GM21390 (cell line): ENCODE measurements at regions not wholly inside any gene's neighbourhood (a gene's known extent, or its start where the extent isn't known, plus 50 kb on each side); places are given as distances from the start of the nearest gene placed in this dataset.
"Not testable (repeated sequence)": the region's sequence is repeated elsewhere in the genome, so short reads cannot be mapped to it uniquely, and the experiment has no call there.

ENCODE experiments used
- ATAC-seq: cut with Tn5 transposase; IDR thresholded peaks from one replicate; pipeline ENCODE4 v1.9.1; 2021; ENCODE audit not compliant: unreplicated experiment

GRCh38 chr5:39717176-39717897 is 292.6 kb upstream of the DAB2 start:
- no peak for ATAC-seq

GRCh38 chr5:39716532-39717028 is 291.8 kb upstream of the DAB2 start:
- ATAC-seq = peak; percentile 66

GRCh38 chr5:39714036-39714698 is 289.4 kb upstream of the DAB2 start:
- ATAC-seq = peak; percentile 64

GRCh38 chr5:39713250-39713916 is 288.6 kb upstream of the DAB2 start:
- no peak for ATAC-seq

- no peak for ATAC-seq
These were observed 287.8 kb upstream of the DAB2 start for GRCh38 chr5:39712316-39713249.

- no peak for ATAC-seq
These were observed 287.0 kb upstream of the DAB2 start for GRCh38 chr5:39711821-39712220.

GRCh38 chr5:39709032-39709431 is 284.3 kb upstream of the DAB2 start:
- ATAC-seq = no peak

- no peak for ATAC-seq
These were observed 278.1 kb upstream of the DAB2 start for GRCh38 chr5:39702928-39703327.

GRCh38 chr5:39700523-39700922 is 275.7 kb upstream of the DAB2 start:
- no peak for ATAC-seq

GRCh38 chr5:39698838-39699560 is 274.2 kb upstream of the DAB2 start:
- ATAC-seq = no peak

- ATAC-seq = no peak
These were observed 273.1 kb upstream of the DAB2 start for GRCh38 chr5:39697881-39698280.

- ATAC-seq = no peak
These were observed 272.1 kb upstream of the DAB2 start for GRCh38 chr5:39696672-39697398.

GRCh38 chr5:39691993-39692392 is 267.2 kb upstream of the DAB2 start:
- ATAC-seq = no peak

GRCh38 chr5:39691136-39691535 is 266.4 kb upstream of the DAB2 start:
- ATAC-seq = no peak

- ATAC-seq = no peak
These were observed 265.1 kb upstream of the DAB2 start for GRCh38 chr5:39689919-39690318.

- ATAC-seq = not testable (repeated sequence)
These were observed 263.1 kb upstream of the DAB2 start for GRCh38 chr5:39687924-39688323.

- no peak for ATAC-seq
These were observed 255.4 kb upstream of the DAB2 start for GRCh38 chr5:39680213-39680612.

- no peak for ATAC-seq
These were observed 253.8 kb upstream of the DAB2 start for GRCh38 chr5:39678534-39678933.

GRCh38 chr5:39675676-39676075 is 250.9 kb upstream of the DAB2 start:
- ATAC-seq = no peak
